ENCODE measurements at regions not wholly inside any gene's neighbourhood (a gene's known extent, or its start where the extent isn't known, plus 50 kb on each side); places are given as distances from the start of the nearest gene placed in this dataset.
"Not testable (repeated sequence)": the region's sequence is repeated elsewhere in the genome, so short reads cannot be mapped to it uniquely, and the experiment has no call there.

DNA sequence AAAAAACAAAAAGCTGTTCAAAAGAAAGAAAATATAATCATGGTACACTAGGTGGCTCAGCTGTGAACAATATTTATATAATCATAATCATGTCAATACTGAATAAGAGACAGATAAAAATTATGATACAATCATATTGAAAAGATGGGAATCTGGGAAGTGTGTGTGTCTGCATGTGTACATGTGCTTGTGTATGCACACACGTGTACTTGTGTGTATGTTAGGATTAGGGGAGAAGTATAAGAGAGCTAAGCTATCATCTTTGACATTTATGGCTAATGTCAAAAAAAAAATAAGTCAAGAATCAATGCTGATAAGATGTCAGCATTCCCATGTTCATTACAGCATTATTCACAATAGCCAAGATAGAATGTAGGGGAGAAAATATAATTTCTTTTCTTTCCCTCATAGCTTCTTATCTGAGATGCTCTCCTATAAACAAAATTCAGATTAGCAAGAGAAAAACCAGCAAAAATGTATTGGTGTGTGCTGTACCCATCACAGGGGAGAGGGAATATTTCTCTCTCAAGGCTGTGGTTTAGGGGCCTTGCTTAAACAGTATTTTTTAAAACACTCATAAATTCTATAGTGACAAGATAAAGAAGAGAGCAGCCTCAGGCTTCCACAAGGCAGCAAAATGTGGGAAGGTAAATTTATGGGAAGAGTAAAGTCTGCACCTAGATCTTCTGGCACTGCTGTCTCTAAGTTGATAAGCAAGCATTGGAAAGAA, 63.4 kb upstream of the ITGA11 start:
- ATAC-seq (replicated peaks) (no peak), DNase-seq (no peak)
- no peaks in the 10 kb centered on the region for H3K4me1 Mint-ChIP-seq
- no peak overlapping the region for H3K27ac Mint-ChIP-seq
- no peak overlapping the region for H3K4me3 Mint-ChIP-seq
- H3K36me3 Mint-ChIP-seq: no peaks in the 10 kb centered on the region
- H3K9me3 Mint-ChIP-seq: no peaks in the 10 kb centered on the region
- H3K27me3 Mint-ChIP-seq: peaks cover 17 to 18% of the 10 kb centered on the region in 2 donors

GRCh38 chr15:68495981-68496705, 64.2 kb upstream of the ITGA11 start:
- no peaks in the 10 kb centered on the region for H3K4me1 Mint-ChIP-seq

GRCh38 chr15:68496751-68497150, 64.8 kb upstream of the ITGA11 start:
- ATAC-seq (replicated peaks); H3K36me3 Mint-ChIP-seq; DNase-seq; H3K9me3 Mint-ChIP-seq; H3K27me3 Mint-ChIP-seq; H3K4me1 Mint-ChIP-seq; H3K4me3 Mint-ChIP-seq; H3K27ac Mint-ChIP-seq: not testable (repeated sequence)

More at GRCh38 chr15:68495981-68496705, 64.2 kb upstream of the ITGA11 start:
- Mint-ChIP-seq H3K36me3 (no peaks in the 10 kb centered on the region), H3K9me3 (no peaks in the 10 kb centered on the region), H3K27me3 (peaks cover 12 to 13% of the 10 kb centered on the region in 2 donors), H3K4me3 (no peak overlapping the region), H3K27ac (no peak overlapping the region)
- no peak for ATAC-seq (replicated peaks)
- DNase-seq: no peak

GRCh38 chr15:68497206-68497910, 65.4 kb upstream of the ITGA11 start:
- no peak overlapping the region for H3K27ac Mint-ChIP-seq
- H3K27me3 Mint-ChIP-seq: peaks cover 6 to 7% of the 10 kb centered on the region in 2 donors
- ATAC-seq (replicated peaks): no peak
- no peaks in the 10 kb centered on the region for H3K9me3 Mint-ChIP-seq
- H3K36me3 Mint-ChIP-seq: no peaks in the 10 kb centered on the region
- no peak overlapping the region for H3K4me3 Mint-ChIP-seq
- DNase-seq: no peak
- H3K4me1 Mint-ChIP-seq: no peaks in the 10 kb centered on the region

DNA sequence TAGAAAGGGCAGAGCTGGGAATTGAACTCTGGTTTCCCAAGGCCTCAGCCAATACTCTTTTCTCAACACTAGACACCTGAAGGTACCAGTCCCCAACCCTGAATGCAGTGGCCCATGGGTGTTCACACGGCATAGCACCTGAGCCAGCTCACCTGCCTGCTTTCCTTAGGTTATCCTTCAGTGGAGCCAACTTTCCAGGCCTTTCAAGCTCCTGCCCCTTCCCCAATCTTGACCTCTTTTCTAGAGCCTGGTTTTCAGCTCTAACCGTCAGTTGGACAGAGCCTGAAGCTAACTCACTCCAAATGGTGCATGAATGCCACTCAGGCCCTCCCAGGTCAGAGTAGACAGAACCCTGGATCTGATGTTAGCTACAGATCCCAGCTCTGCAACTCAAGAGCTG, 66.1 kb upstream of the ITGA11 start:
- H3K27me3 Mint-ChIP-seq: peaks cover 3 to 6% of the 10 kb centered on the region in 2 donors
- DNase-seq (no peak), ATAC-seq (replicated peaks) (no peak)
- no peaks in the 10 kb centered on the region for H3K4me1 Mint-ChIP-seq
- H3K4me3 Mint-ChIP-seq: no peak overlapping the region
- H3K9me3 Mint-ChIP-seq: no peaks in the 10 kb centered on the region
- no peak overlapping the region for H3K27ac Mint-ChIP-seq
- no peaks in the 10 kb centered on the region for H3K36me3 Mint-ChIP-seq

DNA sequence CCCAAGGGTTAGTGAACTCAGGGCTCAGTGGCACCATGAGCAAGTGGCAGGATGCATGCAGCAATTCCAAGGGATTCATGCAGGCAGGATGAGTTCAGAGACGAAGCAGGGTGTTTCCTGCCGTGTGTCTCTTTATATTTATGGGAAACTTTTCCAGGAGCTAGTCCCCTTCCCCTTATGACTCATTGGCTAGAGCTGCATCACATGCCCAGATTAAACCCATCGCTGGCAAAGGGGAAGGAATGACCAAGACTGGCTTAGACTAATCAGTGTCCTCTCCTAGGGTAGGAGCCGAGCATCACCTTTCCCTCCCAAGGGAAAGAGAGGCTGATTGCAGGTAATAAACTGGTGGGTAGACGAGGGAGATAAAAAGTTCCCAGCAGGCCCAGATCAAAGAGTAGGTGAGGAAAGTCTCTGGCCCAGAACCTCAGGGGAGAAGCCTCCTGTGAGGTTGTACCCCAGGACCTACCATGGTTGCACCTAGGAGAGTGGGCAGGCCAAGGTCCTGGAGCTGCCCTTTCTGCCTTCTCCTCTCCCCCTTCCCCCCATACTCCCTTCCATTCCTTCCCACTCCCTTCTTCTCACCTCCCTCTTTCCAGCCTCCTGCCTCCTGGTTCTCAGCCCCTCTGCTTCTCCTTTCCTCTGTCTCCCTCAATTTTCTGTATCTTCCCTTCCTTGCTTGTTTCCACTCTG, 67.8 kb upstream of the ITGA11 start:
- Mint-ChIP-seq H3K4me1 (no peaks in the 10 kb centered on the region), H3K9me3 (no peaks in the 10 kb centered on the region), H3K27me3 (peaks cover 0 to 6% of the 10 kb centered on the region in 2 donors), H3K36me3 (no peaks in the 10 kb centered on the region), H3K27ac (no peak overlapping the region), H3K4me3 (no peak overlapping the region)
- ATAC-seq (replicated peaks) (no peak), DNase-seq (no peak)

- Mint-ChIP-seq H3K36me3 (no peaks in the 10 kb centered on the region), H3K27me3 (peaks cover 0 to 6% of the 10 kb centered on the region in 2 donors), H3K4me3 (no peak overlapping the region), H3K4me1 (no peaks in the 10 kb centered on the region), H3K9me3 (no peaks in the 10 kb centered on the region), H3K27ac (no peak overlapping the region)
- no peak for DNase-seq
- ATAC-seq (replicated peaks): no peak
These were observed 68.6 kb upstream of the ITGA11 start for GRCh38 chr15:68500363-68501258.

DNA sequence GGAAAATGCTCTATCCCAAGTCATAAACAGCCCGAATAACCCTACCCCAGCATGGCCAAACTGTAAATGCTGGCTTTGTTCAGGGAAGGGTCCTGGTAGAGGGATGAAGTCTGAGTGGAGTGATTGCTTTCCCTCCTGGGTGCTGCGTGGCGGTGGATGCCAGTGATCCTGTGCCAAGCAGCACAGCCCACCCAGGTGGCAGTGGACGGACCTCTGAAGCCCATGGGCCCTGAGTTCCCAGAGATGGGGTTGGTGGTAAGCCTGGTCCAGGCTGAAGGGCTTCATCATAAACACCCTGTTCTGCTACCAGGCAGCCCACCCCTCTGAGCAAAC, 69.3 kb upstream of the ITGA11 start:
- Mint-ChIP-seq H3K4me3 (no peak overlapping the region), H3K9me3 (no peaks in the 10 kb centered on the region), H3K4me1 (no peaks in the 10 kb centered on the region), H3K27ac (no peak overlapping the region), H3K27me3 (peaks cover 0 to 6% of the 10 kb centered on the region in 2 donors), H3K36me3 (no peaks in the 10 kb centered on the region)
- DNase-seq (no peak), ATAC-seq (replicated peaks) (no peak)

GRCh38 chr15:68501616-68502015, 69.7 kb upstream of the ITGA11 start:
- no peaks in the 10 kb centered on the region for H3K36me3 Mint-ChIP-seq
- H3K9me3 Mint-ChIP-seq: no peaks in the 10 kb centered on the region
- no peak for DNase-seq
- H3K27ac Mint-ChIP-seq: no peak overlapping the region
- no peaks in the 10 kb centered on the region for H3K4me1 Mint-ChIP-seq
- ATAC-seq (replicated peaks): no peak
- no peak overlapping the region for H3K4me3 Mint-ChIP-seq
- peaks cover 0 to 6% of the 10 kb centered on the region in 2 donors for H3K27me3 Mint-ChIP-seq

DNA sequence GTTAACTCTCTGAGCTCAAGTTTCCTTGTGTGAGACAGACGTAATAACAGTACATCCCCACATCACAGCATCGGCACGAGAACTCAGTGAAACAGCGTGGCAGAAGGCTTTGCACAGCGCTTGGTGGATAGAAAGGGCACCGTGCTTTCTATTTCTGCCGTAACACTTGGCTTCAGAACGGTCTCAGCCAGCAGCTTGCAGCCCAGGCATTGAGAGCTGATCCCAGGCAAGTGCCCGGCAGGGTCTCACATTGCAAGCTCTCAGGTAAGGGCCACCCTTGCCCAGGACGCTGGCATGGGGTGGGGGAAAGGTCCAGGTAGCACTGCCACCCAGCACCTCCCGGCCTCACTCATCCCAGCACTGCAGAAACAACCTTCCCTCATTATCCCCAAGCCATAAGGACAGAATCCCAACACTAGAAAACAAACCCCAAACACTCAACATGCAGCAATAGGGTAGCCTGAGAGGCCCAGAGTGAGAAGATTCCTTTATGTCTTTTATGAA, 70.5 kb upstream of the ITGA11 start:
- H3K27ac Mint-ChIP-seq: no peak overlapping the region
- ATAC-seq (replicated peaks) (no peak), DNase-seq (no peak)
- H3K27me3 Mint-ChIP-seq: peaks cover 6 to 12% of the 10 kb centered on the region in 2 donors
- no peaks in the 10 kb centered on the region for H3K4me1 Mint-ChIP-seq
- no peak overlapping the region for H3K4me3 Mint-ChIP-seq
- H3K36me3 Mint-ChIP-seq: no peaks in the 10 kb centered on the region
- no peaks in the 10 kb centered on the region for H3K9me3 Mint-ChIP-seq

- DNase-seq: no peak
- no peaks in the 10 kb centered on the region for H3K36me3 Mint-ChIP-seq
- H3K4me3 Mint-ChIP-seq: no peak overlapping the region
- no peaks in the 10 kb centered on the region for H3K4me1 Mint-ChIP-seq
- no peaks in the 10 kb centered on the region for H3K9me3 Mint-ChIP-seq
- peaks cover 6 to 12% of the 10 kb centered on the region in 2 donors for H3K27me3 Mint-ChIP-seq
- no peak overlapping the region for H3K27ac Mint-ChIP-seq
- ATAC-seq (replicated peaks): no peak
These were observed 71.2 kb upstream of the ITGA11 start for GRCh38 chr15:68503213-68503612.

DNA sequence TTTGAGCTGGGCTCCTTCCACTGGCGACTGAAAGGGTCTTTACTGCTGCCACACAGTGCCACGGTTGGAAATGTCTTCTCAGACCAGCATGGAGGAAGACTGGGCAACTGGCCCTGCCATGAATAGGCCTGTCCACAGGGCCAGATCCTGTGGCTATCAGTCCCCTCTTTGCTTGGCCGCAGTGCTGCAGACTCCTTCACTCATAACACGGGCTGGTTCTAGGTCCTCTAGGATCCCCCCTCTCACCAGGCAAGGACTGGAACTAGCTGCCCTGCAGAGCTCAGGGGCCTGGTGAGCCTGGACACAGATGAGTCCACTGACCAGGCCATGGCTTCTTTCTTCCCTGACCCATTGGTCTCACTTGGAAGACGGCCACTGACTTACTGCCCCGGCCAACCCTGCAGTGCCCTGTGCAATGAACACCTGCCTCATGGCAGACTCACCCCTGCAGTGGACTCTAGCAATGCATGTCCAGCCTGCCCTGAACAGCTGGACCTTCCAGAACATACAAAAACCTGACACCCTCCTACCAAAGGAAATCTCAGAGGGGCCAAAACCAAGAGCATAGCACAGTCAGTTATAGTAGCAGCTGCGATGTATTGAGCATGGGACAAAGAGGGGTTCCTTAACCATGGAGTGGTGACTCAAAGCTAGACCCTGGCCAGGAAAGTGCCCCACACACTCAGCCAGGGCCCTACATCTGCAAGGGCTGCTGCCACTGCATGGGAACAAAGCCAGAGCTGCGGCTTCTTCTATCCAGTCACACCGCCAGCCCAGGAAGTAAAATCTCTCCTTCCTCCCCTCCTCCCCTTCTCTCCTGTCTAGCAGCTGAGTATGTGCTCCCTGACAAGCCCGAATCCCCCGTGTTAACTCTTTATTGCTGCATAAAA, 72.1 kb upstream of the ITGA11 start:
- no peaks in the 10 kb centered on the region for H3K36me3 Mint-ChIP-seq
- ATAC-seq (replicated peaks): no peak
- no peaks in the 10 kb centered on the region for H3K9me3 Mint-ChIP-seq
- peaks cover 10 to 12% of the 10 kb centered on the region in 2 donors for H3K27me3 Mint-ChIP-seq
- no peak for DNase-seq
- no peak overlapping the region for H3K4me3 Mint-ChIP-seq
- no peak overlapping the region for H3K27ac Mint-ChIP-seq
- no peaks in the 10 kb centered on the region for H3K4me1 Mint-ChIP-seq

GRCh38 chr15:68504681-68505170, 72.8 kb upstream of the ITGA11 start:
- DNase-seq: no peak
- H3K4me1 Mint-ChIP-seq: no peaks in the 10 kb centered on the region
- no peak overlapping the region for H3K27ac Mint-ChIP-seq
- no peaks in the 10 kb centered on the region for H3K36me3 Mint-ChIP-seq
- H3K9me3 Mint-ChIP-seq: no peaks in the 10 kb centered on the region
- peaks cover 10 to 12% of the 10 kb centered on the region in 2 donors for H3K27me3 Mint-ChIP-seq
- no peak for ATAC-seq (replicated peaks)
- no peak overlapping the region for H3K4me3 Mint-ChIP-seq
